OCI-LY1 (cell line): ENCODE measurements at regions not wholly inside any gene's neighbourhood (a gene's known extent, or its start where the extent isn't known, plus 50 kb on each side); places are given as distances from the start of the nearest gene placed in this dataset.

ENCODE experiments used
- CTCF ChIP-seq: fragments of 200-600 bp; sonication (generic), shearing (Covaris generic); IDR thresholded peaks from 2 replicates; pipeline ENCODE4 v1.5.1; 2017; ENCODE audit warnings: mild to moderate bottlenecking, antibody characterized with exemption, low read length, moderate library complexity, mixed read lengths
- EZH2 ChIP-seq: fragments of 200-600 bp; sonication (generic), shearing (Covaris generic); IDR thresholded peaks from 2 replicates; pipeline ENCODE4 v1.8.0; 2017; ENCODE audit warnings: borderline replicate concordance, mixed run types, mild to moderate bottlenecking, antibody characterized with exemption, low read length, moderate library complexity, mixed read lengths

GRCh38 chr16:64180136-64180900, 941.5 kb downstream of the CDH11 start:
- TF ChIP-seq CTCF (no peak), EZH2 (no peak)
